SH-SY5Y (cell line): ENCODE measurements at regions not wholly inside any gene's neighbourhood (a gene's known extent, or its start where the extent isn't known, plus 50 kb on each side); places are given as distances from the start of the nearest gene placed in this dataset.

Source experiments
- GATA2 ChIP-seq: IDR thresholded peaks from 2 replicates; pipeline ENCODE4 v1.6.1; 2011; ENCODE audit warnings: mild to moderate bottlenecking, low read depth, low read length
- GATA3 ChIP-seq: IDR thresholded peaks from 2 replicates; pipeline ENCODE4 v1.6.1; 2011; ENCODE audit warnings: low read depth, mild to moderate bottlenecking, low read length, moderate library complexity

- TF ChIP-seq GATA2 (no peak), GATA3 (no peak)
These were observed 897.2 kb upstream of the ARPP21 start for GRCh38 chr3:34742151-34742550.
